GM12878 (cell line): ENCODE measurements at regions not wholly inside any gene's neighbourhood (a gene's known extent, or its start where the extent isn't known, plus 50 kb on each side); places are given as distances from the start of the nearest gene placed in this dataset.

ENCODE experiments used
- ATAC-seq: fragments of 200-7000 bp; cut with Tn5 transposase; 3 replicates; pipeline ENCODE4 v1.9.1; 2020; ENCODE audit warnings: mild to moderate bottlenecking, moderate library complexity
- BruUV-seq: library from RNA; stranded (reverse); fragments of 400-500 nt; replicated peaks from 2 replicates; lab custom pipeline; 2021; lab: Mats Ljungman, UMichigan
- CTCF ChIA-PET: fragments of 300-600 bp; sonication (Branson Sonifier 250); formaldehyde crosslinking; extraction: SDS; loops from one replicate; lab custom pipeline; 2021; ENCODE audit warnings: inconsistent platforms; lab: Yijun Ruan, JAX
- POLR2A ChIA-PET: fragments of 350-600 bp; formaldehyde crosslinking; extraction: SDS; loops from one replicate; lab custom pipeline; 2021; ENCODE audit warnings: inconsistent platforms; lab: Charles Lee
- RAD21 ChIA-PET: fragments of 300-600 bp; sonication (Branson Sonifier 250); formaldehyde crosslinking; loops from one replicate; lab custom pipeline; 2023; ENCODE audit warnings: antibody characterized with exemption; ENCODE audit not compliant: unreplicated experiment; lab: Charles Lee
- SMC1A ChIA-PET: fragments of 300-600 bp; sonication (Branson Sonifier 250); formaldehyde crosslinking; loops from one replicate; lab custom pipeline; 2023; ENCODE audit not compliant: unreplicated experiment, uncharacterized antibody; lab: Charles Lee
- DNase-seq: peaks from one replicate; pipeline ENCODE4 v3.0.0-alpha.2; 2011; ENCODE audit warnings: low read depth, low spot score
- FAIRE-seq: peaks from 3 replicates; lab custom pipeline; 2011; peaks lifted over from hg19 to GRCh38; lab: Jason Lieb, UNC
- H2AFZ ChIP-seq: 2 replicates; pipeline ENCODE4 v1.6.0; 2011; ENCODE audit warnings: low read depth, low read length, control low read depth; ENCODE audit not compliant: control insufficient read depth
- H3K27ac ChIP-seq: 2 replicates; pipeline ENCODE4 v1.5.1; 2011; ENCODE audit warnings: control low read depth; ENCODE audit not compliant: control insufficient read depth, insufficient read depth
- H3K27me3 ChIP-seq, 2 experiments: replicated peaks in 1 of 2; 2 replicates each; pipeline versions ENCODE4 v1.6.0 to v1.6.1; 2011; ENCODE audit warnings: low read length in 1 of 2; ENCODE audit not compliant: control insufficient read depth in 2 of 2, insufficient read depth in 2 of 2
- H3K36me3 ChIP-seq, 2 experiments: 2 replicates each; pipeline ENCODE4 v1.5.1; 2011; ENCODE audit warnings: low read length in 1 of 2; ENCODE audit not compliant: control insufficient read depth in 2 of 2, insufficient read depth in 2 of 2
- H3K4me1 ChIP-seq: 2 replicates; pipeline ENCODE4 v1.6.1; 2011; ENCODE audit warnings: mild to moderate bottlenecking, low read length, moderate library complexity, mixed read lengths; ENCODE audit not compliant: control insufficient read depth, insufficient read depth
- H3K4me2 ChIP-seq: 2 replicates; pipeline ENCODE4 v1.6.0; 2011; ENCODE audit warnings: control low read depth; ENCODE audit not compliant: control insufficient read depth, insufficient read depth
- H3K4me3 ChIP-seq: fragments of 200-600 bp; sonication (generic); 2 replicates; pipeline ENCODE4 v1.5.1; 2016
- H3K79me2 ChIP-seq: 2 replicates; pipeline ENCODE4 v1.6.0; 2011; ENCODE audit warnings: low read length; ENCODE audit not compliant: control insufficient read depth, insufficient read depth
- H3K9ac ChIP-seq: 2 replicates; pipeline ENCODE4 v1.8.0; 2011; ENCODE audit warnings: low read length, control low read depth, mixed read lengths; ENCODE audit not compliant: control insufficient read depth, insufficient read depth
- H3K9me3 ChIP-seq: replicated peaks from 3 replicates; pipeline ENCODE4 v1.5.1; 2011; ENCODE audit warnings: mild to moderate bottlenecking, low read length; ENCODE audit not compliant: control insufficient read depth, insufficient read depth
- H4K20me1 ChIP-seq: 2 replicates; pipeline ENCODE4 v1.6.0; 2011; ENCODE audit not compliant: control insufficient read depth, insufficient read depth
- CHD2 ChIP-seq: IDR thresholded peaks from 2 replicates; pipeline ENCODE4 v1.6.1; 2011; ENCODE audit warnings: low read depth, low read length, improper control_type of control experiment, borderline replicate concordance
- HCFC1 ChIP-seq: fragments of 150-350 bp; IDR thresholded peaks from 2 replicates; pipeline ENCODE4 v1.6.1; 2014; ENCODE audit warnings: low read length
- IKZF2 ChIP-seq, 2 experiments: fragments of 450-650 bp; IDR thresholded peaks; 2 replicates each; pipeline ENCODE4 v1.6.1; 2017; ENCODE audit warnings: mild to moderate bottlenecking in 2 of 2, moderate library complexity in 2 of 2
- POU2F2 ChIP-seq: IDR thresholded peaks from 3 replicates; pipeline ENCODE4 v1.6.1; 2011; ENCODE audit warnings: low read depth, mild to moderate bottlenecking, low read length, borderline replicate concordance
- ZNF622 ChIP-seq: fragments of 450-650 bp; IDR thresholded peaks from 2 replicates; pipeline ENCODE4 v1.6.1; 2017; ENCODE audit warnings: mild to moderate bottlenecking, inconsistent platforms
- WGBS: methylation state at CpG from one replicate; pipeline ENCODE4 v1.1.6; 2016; ENCODE audit warnings: low lambda C conversion rate; ENCODE audit not compliant: insufficient replicate concordance, insufficient coverage; ENCODE audit errors: missing lambda C conversion rate; 5-methylcytosine and 5-hydroxymethylcytosine counted together
- in situ Hi-C: fragments of 300-500 bp; cut with MboI; formaldehyde crosslinking; loops from 9 replicates; pipeline ENCODE4 v1.14.3; 2018; ENCODE audit warnings: mixed read lengths
- intact Hi-C: fragments of 100-400 bp; cut with micrococcal nuclease; formaldehyde crosslinking; loops from one replicate; pipeline ENCODE4 v1.14.2; 2022; ENCODE audit not compliant: unreplicated experiment
- TF ChIP-seq, protein P1 (sequence below): fragments of 450-650 bp; IDR thresholded peaks from 2 replicates; pipeline ENCODE4 v1.6.1; 2017; ENCODE audit warnings: mild to moderate bottlenecking, moderate library complexity
- TF ChIP-seq, protein P2 (sequence below): fragments of 450-650 bp; IDR thresholded peaks from 2 replicates; pipeline ENCODE4 v1.6.1; 2017; ENCODE audit warnings: mild to moderate bottlenecking, low read depth, inconsistent platforms; ENCODE audit not compliant: poor library complexity, severe bottlenecking
- TF ChIP-seq, protein P3 (sequence below): fragments of 450-650 bp; IDR thresholded peaks from 2 replicates; pipeline ENCODE4 v1.6.1; 2016; ENCODE audit warnings: mild to moderate bottlenecking
- TF ChIP-seq, protein P4 (sequence below): fragments of 450-650 bp; IDR thresholded peaks from 2 replicates; pipeline ENCODE4 v1.6.1; 2017; ENCODE audit warnings: mild to moderate bottlenecking

DNA sequence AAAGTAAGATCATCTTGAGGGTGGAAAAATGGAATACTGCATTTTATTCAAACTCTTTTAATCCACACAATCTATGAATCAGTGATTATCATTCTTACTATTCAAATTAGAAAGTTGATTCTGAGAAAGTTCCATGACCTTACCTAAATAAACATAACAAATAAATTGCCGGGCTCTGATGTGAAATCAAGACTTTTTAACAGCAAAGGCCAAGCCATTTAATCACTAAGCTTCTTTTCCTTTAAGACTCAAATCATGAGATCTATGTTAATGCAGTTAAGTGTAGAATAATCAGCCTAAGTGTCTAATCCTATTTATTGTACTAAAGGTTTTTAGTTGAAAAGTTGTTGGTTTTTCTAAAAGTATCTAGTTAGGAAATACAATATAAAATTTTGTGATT lies 857.0 kb downstream of the SI start (continued):
- TF ChIP-seq, protein P1, sequence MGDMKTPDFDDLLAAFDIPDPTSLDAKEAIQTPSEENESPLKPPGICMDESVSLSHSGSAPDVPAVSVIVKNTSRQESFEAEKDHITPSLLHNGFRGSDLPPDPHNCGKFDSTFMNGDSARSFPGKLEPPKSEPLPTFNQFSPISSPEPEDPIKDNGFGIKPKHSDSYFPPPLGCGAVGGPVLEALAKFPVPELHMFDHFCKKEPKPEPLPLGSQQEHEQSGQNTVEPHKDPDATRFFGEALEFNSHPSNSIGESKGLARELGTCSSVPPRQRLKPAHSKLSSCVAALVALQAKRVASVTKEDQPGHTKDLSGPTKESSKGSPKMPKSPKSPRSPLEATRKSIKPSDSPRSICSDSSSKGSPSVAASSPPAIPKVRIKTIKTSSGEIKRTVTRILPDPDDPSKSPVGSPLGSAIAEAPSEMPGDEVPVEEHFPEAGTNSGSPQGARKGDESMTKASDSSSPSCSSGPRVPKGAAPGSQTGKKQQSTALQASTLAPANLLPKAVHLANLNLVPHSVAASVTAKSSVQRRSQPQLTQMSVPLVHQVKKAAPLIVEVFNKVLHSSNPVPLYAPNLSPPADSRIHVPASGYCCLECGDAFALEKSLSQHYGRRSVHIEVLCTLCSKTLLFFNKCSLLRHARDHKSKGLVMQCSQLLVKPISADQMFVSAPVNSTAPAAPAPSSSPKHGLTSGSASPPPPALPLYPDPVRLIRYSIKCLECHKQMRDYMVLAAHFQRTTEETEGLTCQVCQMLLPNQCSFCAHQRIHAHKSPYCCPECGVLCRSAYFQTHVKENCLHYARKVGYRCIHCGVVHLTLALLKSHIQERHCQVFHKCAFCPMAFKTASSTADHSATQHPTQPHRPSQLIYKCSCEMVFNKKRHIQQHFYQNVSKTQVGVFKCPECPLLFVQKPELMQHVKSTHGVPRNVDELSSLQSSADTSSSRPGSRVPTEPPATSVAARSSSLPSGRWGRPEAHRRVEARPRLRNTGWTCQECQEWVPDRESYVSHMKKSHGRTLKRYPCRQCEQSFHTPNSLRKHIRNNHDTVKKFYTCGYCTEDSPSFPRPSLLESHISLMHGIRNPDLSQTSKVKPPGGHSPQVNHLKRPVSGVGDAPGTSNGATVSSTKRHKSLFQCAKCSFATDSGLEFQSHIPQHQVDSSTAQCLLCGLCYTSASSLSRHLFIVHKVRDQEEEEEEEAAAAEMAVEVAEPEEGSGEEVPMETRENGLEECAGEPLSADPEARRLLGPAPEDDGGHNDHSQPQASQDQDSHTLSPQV: no peak

DNA sequence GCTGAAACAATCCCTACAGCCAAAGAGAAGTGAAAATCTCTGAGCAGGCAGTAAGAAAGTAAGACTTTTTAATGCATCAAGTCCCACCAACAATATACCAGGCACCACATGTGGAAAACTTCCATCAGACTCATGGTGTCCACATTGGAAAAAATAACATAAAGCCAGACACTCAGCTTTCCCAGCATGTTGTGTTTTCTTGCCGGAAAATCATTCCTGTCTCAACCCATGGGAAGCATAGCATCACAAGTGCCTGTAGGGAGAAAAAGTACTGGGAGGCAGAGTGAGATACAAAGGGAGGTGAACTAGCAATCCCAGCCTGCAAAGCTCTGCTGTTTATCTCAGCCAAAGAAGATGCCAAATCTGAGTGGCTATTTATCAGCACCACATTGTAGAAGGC lies 868.9 kb downstream of the SI start:
- no TSS peak for BruUV-seq
- no peaks in the 10 kb centered on the region for H3K27me3 ChIP-seq
- H3K79me2 ChIP-seq: no peaks in the 10 kb centered on the region
- no peak overlapping the region for H3K4me3 ChIP-seq
- no peak overlapping the region for H3K9ac ChIP-seq
- intact Hi-C loops: no loop called here
- CTCF ChIA-PET: no interaction called here
- H3K27ac ChIP-seq: no peak overlapping the region
- FAIRE-seq (no peak), ATAC-seq (no peak), DNase-seq (no peak)
- H3K4me2 ChIP-seq: no peak overlapping the region
- H3K4me1 ChIP-seq: no peaks in the 10 kb centered on the region
- in situ Hi-C loops: no loop called here
- SMC1A ChIA-PET: no interaction called here
- POLR2A ChIA-PET: no interaction called here
- no peak overlapping the region for H2AFZ ChIP-seq
- 76% methylated on average over 1 of the region's 1 CpG for WGBS
- H3K9me3 ChIP-seq: no peaks in the 10 kb centered on the region
- RAD21 ChIA-PET: no interaction called here
- no peaks in the 10 kb centered on the region for H3K36me3 ChIP-seq
- H4K20me1 ChIP-seq: no peaks in the 10 kb centered on the region
- TF ChIP-seq, protein P2, sequence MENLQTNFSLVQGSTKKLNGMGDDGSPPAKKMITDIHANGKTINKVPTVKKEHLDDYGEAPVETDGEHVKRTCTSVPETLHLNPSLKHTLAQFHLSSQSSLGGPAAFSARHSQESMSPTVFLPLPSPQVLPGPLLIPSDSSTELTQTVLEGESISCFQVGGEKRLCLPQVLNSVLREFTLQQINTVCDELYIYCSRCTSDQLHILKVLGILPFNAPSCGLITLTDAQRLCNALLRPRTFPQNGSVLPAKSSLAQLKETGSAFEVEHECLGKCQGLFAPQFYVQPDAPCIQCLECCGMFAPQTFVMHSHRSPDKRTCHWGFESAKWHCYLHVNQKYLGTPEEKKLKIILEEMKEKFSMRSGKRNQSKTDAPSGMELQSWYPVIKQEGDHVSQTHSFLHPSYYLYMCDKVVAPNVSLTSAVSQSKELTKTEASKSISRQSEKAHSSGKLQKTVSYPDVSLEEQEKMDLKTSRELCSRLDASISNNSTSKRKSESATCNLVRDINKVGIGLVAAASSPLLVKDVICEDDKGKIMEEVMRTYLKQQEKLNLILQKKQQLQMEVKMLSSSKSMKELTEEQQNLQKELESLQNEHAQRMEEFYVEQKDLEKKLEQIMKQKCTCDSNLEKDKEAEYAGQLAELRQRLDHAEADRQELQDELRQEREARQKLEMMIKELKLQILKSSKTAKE: no peak
- TF ChIP-seq, protein P3, sequence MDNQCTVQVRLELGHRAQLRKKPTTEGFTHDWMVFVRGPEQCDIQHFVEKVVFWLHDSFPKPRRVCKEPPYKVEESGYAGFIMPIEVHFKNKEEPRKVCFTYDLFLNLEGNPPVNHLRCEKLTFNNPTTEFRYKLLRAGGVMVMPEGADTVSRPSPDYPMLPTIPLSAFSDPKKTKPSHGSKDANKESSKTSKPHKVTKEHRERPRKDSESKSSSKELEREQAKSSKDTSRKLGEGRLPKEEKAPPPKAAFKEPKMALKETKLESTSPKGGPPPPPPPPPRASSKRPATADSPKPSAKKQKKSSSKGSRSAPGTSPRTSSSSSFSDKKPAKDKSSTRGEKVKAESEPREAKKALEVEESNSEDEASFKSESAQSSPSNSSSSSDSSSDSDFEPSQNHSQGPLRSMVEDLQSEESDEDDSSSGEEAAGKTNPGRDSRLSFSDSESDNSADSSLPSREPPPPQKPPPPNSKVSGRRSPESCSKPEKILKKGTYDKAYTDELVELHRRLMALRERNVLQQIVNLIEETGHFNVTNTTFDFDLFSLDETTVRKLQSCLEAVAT: no peak
- TF ChIP-seq ZNF622 (no peak), POU2F2 (no peak), CHD2 (no peak), HCFC1 (no peak), IKZF2 (IDR thresholded peaks at IDR 0.05) (no peak)
- TF ChIP-seq, protein P4, sequence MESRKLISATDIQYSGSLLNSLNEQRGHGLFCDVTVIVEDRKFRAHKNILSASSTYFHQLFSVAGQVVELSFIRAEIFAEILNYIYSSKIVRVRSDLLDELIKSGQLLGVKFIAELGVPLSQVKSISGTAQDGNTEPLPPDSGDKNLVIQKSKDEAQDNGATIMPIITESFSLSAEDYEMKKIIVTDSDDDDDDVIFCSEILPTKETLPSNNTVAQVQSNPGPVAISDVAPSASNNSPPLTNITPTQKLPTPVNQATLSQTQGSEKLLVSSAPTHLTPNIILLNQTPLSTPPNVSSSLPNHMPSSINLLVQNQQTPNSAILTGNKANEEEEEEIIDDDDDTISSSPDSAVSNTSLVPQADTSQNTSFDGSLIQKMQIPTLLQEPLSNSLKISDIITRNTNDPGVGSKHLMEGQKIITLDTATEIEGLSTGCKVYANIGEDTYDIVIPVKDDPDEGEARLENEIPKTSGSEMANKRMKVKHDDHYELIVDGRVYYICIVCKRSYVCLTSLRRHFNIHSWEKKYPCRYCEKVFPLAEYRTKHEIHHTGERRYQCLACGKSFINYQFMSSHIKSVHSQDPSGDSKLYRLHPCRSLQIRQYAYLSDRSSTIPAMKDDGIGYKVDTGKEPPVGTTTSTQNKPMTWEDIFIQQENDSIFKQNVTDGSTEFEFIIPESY: no peak
